ENCODE measurements at regions not wholly inside any gene's neighbourhood (a gene's known extent, or its start where the extent isn't known, plus 50 kb on each side); places are given as distances from the start of the nearest gene placed in this dataset.

DNA sequence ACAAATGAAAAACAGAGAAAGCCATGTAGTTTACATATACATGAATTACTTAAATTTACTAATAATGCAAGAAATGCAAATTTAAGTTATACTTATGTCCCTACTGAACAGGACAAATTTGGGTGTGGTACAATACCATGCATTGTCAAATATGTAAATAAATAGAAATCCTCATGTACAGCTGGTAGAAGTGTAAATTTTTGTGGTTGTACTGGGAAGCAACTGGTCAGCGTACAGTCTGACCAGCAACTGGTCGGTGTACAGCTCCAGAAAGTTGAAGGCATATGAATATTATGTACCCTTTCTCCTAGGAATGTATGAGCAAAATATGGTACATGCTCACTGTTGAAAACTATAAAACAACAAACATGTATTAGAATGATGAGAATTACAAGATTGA, 93.9 kb upstream of the TMEM106B start:
- H4K20me1 ChIP-seq (replicated peaks; ENCODE audit: insufficient read depth), result no peaks in the 10 kb centered on the region
- H3K4me2 ChIP-seq, result no peak overlapping the region
- Mint-ChIP-seq H3K4me1 (peaks cover 9% of the 10 kb centered on the region), H3K36me3 (ENCODE audit: low read depth) (no peaks in the 10 kb centered on the region), H3K4me3 (no peak overlapping the region), H3K9me3 (no peaks in the 10 kb centered on the region; the same call in 2 of the 3 replicates), H3K27ac (no peak overlapping the region), H3K27me3 (ENCODE audit: insufficient read depth, low read depth, poor library complexity) (peaks cover 3% of the 10 kb centered on the region)
- ATAC-seq (no peak), DNase-seq (ENCODE audit: low spot score) (no peak)
- H3K27ac ChIP-seq (ENCODE audit: low read depth), result no peak overlapping the region
- no peak for TF ChIP-seq POLR2AphosphoS5 (IDR thresholded peaks at IDR 0.05; ENCODE audit: low read depth)
- TF ChIP-seq, protein P1, sequence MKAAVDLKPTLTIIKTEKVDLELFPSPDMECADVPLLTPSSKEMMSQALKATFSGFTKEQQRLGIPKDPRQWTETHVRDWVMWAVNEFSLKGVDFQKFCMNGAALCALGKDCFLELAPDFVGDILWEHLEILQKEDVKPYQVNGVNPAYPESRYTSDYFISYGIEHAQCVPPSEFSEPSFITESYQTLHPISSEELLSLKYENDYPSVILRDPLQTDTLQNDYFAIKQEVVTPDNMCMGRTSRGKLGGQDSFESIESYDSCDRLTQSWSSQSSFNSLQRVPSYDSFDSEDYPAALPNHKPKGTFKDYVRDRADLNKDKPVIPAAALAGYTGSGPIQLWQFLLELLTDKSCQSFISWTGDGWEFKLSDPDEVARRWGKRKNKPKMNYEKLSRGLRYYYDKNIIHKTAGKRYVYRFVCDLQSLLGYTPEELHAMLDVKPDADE (IDR thresholded peaks at IDR 0.05), result no peak
- TF ChIP-seq, protein P2, sequence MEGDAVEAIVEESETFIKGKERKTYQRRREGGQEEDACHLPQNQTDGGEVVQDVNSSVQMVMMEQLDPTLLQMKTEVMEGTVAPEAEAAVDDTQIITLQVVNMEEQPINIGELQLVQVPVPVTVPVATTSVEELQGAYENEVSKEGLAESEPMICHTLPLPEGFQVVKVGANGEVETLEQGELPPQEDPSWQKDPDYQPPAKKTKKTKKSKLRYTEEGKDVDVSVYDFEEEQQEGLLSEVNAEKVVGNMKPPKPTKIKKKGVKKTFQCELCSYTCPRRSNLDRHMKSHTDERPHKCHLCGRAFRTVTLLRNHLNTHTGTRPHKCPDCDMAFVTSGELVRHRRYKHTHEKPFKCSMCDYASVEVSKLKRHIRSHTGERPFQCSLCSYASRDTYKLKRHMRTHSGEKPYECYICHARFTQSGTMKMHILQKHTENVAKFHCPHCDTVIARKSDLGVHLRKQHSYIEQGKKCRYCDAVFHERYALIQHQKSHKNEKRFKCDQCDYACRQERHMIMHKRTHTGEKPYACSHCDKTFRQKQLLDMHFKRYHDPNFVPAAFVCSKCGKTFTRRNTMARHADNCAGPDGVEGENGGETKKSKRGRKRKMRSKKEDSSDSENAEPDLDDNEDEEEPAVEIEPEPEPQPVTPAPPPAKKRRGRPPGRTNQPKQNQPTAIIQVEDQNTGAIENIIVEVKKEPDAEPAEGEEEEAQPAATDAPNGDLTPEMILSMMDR (conservative IDR thresholded peaks at IDR 0.05; ENCODE audit: low read depth in 2 of 2), result no peak
- no peak for TF ChIP-seq EZH2phosphoT487 (IDR thresholded peaks at IDR 0.05; ENCODE audit: unreplicated experiment)
- TF ChIP-seq, protein P3, sequence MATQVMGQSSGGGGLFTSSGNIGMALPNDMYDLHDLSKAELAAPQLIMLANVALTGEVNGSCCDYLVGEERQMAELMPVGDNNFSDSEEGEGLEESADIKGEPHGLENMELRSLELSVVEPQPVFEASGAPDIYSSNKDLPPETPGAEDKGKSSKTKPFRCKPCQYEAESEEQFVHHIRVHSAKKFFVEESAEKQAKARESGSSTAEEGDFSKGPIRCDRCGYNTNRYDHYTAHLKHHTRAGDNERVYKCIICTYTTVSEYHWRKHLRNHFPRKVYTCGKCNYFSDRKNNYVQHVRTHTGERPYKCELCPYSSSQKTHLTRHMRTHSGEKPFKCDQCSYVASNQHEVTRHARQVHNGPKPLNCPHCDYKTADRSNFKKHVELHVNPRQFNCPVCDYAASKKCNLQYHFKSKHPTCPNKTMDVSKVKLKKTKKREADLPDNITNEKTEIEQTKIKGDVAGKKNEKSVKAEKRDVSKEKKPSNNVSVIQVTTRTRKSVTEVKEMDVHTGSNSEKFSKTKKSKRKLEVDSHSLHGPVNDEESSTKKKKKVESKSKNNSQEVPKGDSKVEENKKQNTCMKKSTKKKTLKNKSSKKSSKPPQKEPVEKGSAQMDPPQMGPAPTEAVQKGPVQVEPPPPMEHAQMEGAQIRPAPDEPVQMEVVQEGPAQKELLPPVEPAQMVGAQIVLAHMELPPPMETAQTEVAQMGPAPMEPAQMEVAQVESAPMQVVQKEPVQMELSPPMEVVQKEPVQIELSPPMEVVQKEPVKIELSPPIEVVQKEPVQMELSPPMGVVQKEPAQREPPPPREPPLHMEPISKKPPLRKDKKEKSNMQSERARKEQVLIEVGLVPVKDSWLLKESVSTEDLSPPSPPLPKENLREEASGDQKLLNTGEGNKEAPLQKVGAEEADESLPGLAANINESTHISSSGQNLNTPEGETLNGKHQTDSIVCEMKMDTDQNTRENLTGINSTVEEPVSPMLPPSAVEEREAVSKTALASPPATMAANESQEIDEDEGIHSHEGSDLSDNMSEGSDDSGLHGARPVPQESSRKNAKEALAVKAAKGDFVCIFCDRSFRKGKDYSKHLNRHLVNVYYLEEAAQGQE (IDR thresholded peaks at IDR 0.05; ENCODE audit: unreplicated experiment), result no peak
- no peak for TF ChIP-seq EZH2 (IDR thresholded peaks at IDR 0.05; ENCODE audit: low read depth, unreplicated experiment)
- no peak for TF ChIP-seq ZNF331 (CRISPR knock-in tag; IDR thresholded peaks at IDR 0.05; ENCODE audit: low read depth)
- no peak for TF ChIP-seq CREB1 (CRISPR knock-in tag; IDR thresholded peaks at IDR 0.05; ENCODE audit: low read depth)
- TF ChIP-seq JUNB (IDR thresholded peaks at IDR 0.05; ENCODE audit: unreplicated experiment), result no peak
- TF ChIP-seq, protein P4, sequence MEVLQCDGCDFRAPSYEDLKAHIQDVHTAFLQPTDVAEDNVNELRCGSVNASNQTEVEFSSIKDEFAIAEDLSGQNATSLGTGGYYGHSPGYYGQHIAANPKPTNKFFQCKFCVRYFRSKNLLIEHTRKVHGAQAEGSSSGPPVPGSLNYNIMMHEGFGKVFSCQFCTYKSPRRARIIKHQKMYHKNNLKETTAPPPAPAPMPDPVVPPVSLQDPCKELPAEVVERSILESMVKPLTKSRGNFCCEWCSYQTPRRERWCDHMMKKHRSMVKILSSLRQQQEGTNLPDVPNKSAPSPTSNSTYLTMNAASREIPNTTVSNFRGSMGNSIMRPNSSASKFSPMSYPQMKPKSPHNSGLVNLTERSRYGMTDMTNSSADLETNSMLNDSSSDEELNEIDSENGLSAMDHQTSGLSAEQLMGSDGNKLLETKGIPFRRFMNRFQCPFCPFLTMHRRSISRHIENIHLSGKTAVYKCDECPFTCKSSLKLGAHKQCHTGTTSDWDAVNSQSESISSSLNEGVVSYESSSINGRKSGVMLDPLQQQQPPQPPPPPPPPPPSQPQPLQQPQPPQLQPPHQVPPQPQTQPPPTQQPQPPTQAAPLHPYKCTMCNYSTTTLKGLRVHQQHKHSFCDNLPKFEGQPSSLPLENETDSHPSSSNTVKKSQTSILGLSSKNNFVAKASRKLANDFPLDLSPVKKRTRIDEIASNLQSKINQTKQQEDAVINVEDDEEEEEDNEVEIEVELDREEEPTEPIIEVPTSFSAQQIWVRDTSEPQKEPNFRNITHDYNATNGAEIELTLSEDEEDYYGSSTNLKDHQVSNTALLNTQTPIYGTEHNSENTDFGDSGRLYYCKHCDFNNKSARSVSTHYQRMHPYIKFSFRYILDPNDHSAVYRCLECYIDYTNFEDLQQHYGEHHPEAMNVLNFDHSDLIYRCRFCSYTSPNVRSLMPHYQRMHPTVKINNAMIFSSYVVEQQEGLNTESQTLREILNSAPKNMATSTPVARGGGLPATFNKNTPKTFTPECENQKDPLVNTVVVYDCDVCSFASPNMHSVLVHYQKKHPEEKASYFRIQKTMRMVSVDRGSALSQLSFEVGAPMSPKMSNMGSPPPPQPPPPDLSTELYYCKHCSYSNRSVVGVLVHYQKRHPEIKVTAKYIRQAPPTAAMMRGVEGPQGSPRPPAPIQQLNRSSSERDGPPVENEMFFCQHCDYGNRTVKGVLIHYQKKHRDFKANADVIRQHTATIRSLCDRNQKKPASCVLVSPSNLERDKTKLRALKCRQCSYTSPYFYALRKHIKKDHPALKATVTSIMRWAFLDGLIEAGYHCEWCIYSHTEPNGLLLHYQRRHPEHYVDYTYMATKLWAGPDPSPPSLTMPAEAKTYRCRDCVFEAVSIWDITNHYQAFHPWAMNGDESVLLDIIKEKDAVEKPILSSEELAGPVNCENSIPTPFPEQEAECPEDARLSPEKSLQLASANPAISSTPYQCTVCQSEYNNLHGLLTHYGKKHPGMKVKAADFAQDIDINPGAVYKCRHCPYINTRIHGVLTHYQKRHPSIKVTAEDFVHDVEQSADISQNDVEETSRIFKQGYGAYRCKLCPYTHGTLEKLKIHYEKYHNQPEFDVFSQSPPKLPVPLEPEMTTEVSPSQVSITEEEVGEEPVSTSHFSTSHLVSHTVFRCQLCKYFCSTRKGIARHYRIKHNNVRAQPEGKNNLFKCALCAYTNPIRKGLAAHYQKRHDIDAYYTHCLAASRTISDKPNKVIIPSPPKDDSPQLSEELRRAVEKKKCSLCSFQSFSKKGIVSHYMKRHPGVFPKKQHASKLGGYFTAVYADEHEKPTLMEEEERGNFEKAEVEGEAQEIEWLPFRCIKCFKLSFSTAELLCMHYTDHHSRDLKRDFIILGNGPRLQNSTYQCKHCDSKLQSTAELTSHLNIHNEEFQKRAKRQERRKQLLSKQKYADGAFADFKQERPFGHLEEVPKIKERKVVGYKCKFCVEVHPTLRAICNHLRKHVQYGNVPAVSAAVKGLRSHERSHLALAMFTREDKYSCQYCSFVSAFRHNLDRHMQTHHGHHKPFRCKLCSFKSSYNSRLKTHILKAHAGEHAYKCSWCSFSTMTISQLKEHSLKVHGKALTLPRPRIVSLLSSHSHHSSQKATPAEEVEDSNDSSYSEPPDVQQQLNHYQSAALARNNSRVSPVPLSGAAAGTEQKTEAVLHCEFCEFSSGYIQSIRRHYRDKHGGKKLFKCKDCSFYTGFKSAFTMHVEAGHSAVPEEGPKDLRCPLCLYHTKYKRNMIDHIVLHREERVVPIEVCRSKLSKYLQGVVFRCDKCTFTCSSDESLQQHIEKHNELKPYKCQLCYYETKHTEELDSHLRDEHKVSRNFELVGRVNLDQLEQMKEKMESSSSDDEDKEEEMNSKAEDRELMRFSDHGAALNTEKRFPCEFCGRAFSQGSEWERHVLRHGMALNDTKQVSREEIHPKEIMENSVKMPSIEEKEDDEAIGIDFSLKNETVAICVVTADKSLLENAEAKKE (CRISPR knock-in tag; IDR thresholded peaks at IDR 0.05), result no peak
- TF ChIP-seq NANOG (IDR thresholded peaks at IDR 0.05; ENCODE audit: borderline replicate concordance), result no peak
- no peak for TF ChIP-seq ZNF114 (CRISPR knock-in tag; IDR thresholded peaks at IDR 0.05)
- TF ChIP-seq STAT1 (IDR thresholded peaks at IDR 0.05; ENCODE audit: unreplicated experiment), result no peak
- H3K79me2 ChIP-seq (replicated peaks; ENCODE audit: insufficient read depth), result no peaks in the 10 kb centered on the region
- no peaks in the 10 kb centered on the region for H3K9me2 ChIP-seq (ENCODE audit: insufficient read depth)
- peaks cover 6% of the 10 kb centered on the region; the same call in 1 of the 2 replicates for H3K4me1 ChIP-seq (ENCODE audit: insufficient read depth)
- H3K27me3 ChIP-seq (ENCODE audit: insufficient read depth), result peaks cover 11% of the 10 kb centered on the region
- H3F3A ChIP-seq (replicated peaks; ENCODE audit: low read depth), result no peaks in the 10 kb centered on the region
- no peak overlapping the region for H2AFZ ChIP-seq
- no peak overlapping the region for H3K4me3 ChIP-seq
- no peaks in the 10 kb centered on the region for H3K36me3 ChIP-seq (ENCODE audit: insufficient read depth)
